GM23338 (cell line): ENCODE measurements at regions not wholly inside any gene's neighbourhood (a gene's known extent, or its start where the extent isn't known, plus 50 kb on each side); places are given as distances from the start of the nearest gene placed in this dataset.

Source experiments
- ATAC-seq: fragments of 200-7000 bp; cut with Tn5 transposase; 3 replicates; pipeline ENCODE4 v1.9.1; 2020
- DNase-seq: peaks from one replicate; pipeline ENCODE4 v3.0.0-alpha.2; 2015; ENCODE audit warnings: low spot score
- H2AFZ ChIP-seq: fragments of 200-600 bp; sonication (generic); 2 replicates; pipeline ENCODE4 v1.8.0; 2016; ENCODE audit warnings: antibody characterized with exemption, mild to moderate bottlenecking, moderate library complexity
- H3F3A ChIP-seq: fragments of 200-600 bp; sonication (generic); replicated peaks from 2 replicates; pipeline ENCODE4 v1.8.0; 2017; ENCODE audit warnings: antibody characterized with exemption, mixed run types, low read depth
- H3K27ac ChIP-seq: fragments of 200-600 bp; sonication (generic); 2 replicates; pipeline ENCODE4 v1.6.1; 2016; ENCODE audit warnings: low read depth
- H3K27me3 ChIP-seq: fragments of 200-600 bp; sonication (generic); 2 replicates; pipeline ENCODE4 v1.8.0; 2016; ENCODE audit warnings: mild to moderate bottlenecking, mixed run types, moderate library complexity; ENCODE audit not compliant: insufficient read depth
- H3K36me3 ChIP-seq: fragments of 200-600 bp; sonication (generic); 2 replicates; pipeline ENCODE4 v1.8.0; 2016; ENCODE audit warnings: mild to moderate bottlenecking; ENCODE audit not compliant: insufficient read depth
- H3K4me1 ChIP-seq: fragments of 200-600 bp; sonication (generic); 2 replicates; pipeline ENCODE4 v1.8.0; 2016; ENCODE audit warnings: mild to moderate bottlenecking, moderate library complexity; ENCODE audit not compliant: insufficient read depth
- H3K4me2 ChIP-seq: fragments of 200-600 bp; sonication (generic); 2 replicates; pipeline ENCODE4 v1.7.1; 2017; ENCODE audit warnings: mixed run types
- H3K4me3 ChIP-seq: fragments of 200-600 bp; sonication (generic); 2 replicates; pipeline ENCODE4 v1.6.1; 2016; ENCODE audit warnings: mixed run types
- H3K79me2 ChIP-seq: fragments of 200-600 bp; sonication (generic); replicated peaks from 2 replicates; pipeline ENCODE4 v1.8.0; 2017; ENCODE audit warnings: mild to moderate bottlenecking; ENCODE audit not compliant: insufficient read depth
- H3K9me2 ChIP-seq: fragments of 200-600 bp; sonication (generic); 2 replicates; pipeline ENCODE4 v1.8.0; 2017; ENCODE audit not compliant: insufficient read depth
- H4K20me1 ChIP-seq: fragments of 200-600 bp; sonication (generic); replicated peaks from 2 replicates; pipeline ENCODE4 v1.8.0; 2017; ENCODE audit warnings: mild to moderate bottlenecking; ENCODE audit not compliant: insufficient read depth
- H3K27ac Mint-ChIP-seq: 2 replicates; pipeline ENCODE4 v1.8.0; 2020; ENCODE audit warnings: inconsistent platforms, mild to moderate bottlenecking, moderate library complexity, mixed read lengths
- H3K27me3 Mint-ChIP-seq: 3 replicates; pipeline ENCODE4 v1.8.0; 2022; ENCODE audit warnings: low read depth, mild to moderate bottlenecking, moderate library complexity, mixed read lengths, inconsistent platforms; ENCODE audit not compliant: insufficient read depth, poor library complexity
- H3K36me3 Mint-ChIP-seq: 3 replicates; pipeline ENCODE4 v1.8.0; 2021; ENCODE audit warnings: low read depth, mild to moderate bottlenecking, inconsistent platforms, moderate library complexity, mixed read lengths
- H3K4me1 Mint-ChIP-seq: 3 replicates; pipeline ENCODE4 v1.8.0; 2020; ENCODE audit warnings: mild to moderate bottlenecking, inconsistent platforms, mixed read lengths
- H3K4me3 Mint-ChIP-seq: 3 replicates; pipeline ENCODE4 v1.8.0; 2021; ENCODE audit warnings: moderate library complexity, mild to moderate bottlenecking, inconsistent platforms, mixed read lengths
- H3K9me3 Mint-ChIP-seq: 3 replicates; pipeline ENCODE4 v1.8.0; 2020; ENCODE audit warnings: moderate library complexity, mild to moderate bottlenecking, inconsistent platforms, mixed read lengths
- POLR2AphosphoS5 ChIP-seq: IDR thresholded peaks from 2 replicates; pipeline ENCODE4 v1.6.1; 2016; ENCODE audit warnings: antibody characterized with exemption, low read depth
- STAT1 ChIP-seq: IDR thresholded peaks from one replicate; pipeline ENCODE4 v1.6.1; 2016; ENCODE audit warnings: antibody characterized with exemption; ENCODE audit not compliant: unreplicated experiment
- ZNF114 ChIP-seq: fragments of 250-450 bp; sonication (Bioruptor Pico); IDR thresholded peaks from 2 replicates; pipeline ENCODE4 v1.5.0; 2020; ENCODE audit warnings: mild to moderate bottlenecking, moderate library complexity
- ZNF331 ChIP-seq: fragments of 250-450 bp; sonication (Bioruptor Pico); IDR thresholded peaks from 2 replicates; pipeline ENCODE4 v1.5.0; 2020; ENCODE audit warnings: low read depth, mild to moderate bottlenecking, moderate library complexity
- TF ChIP-seq, protein P1 (sequence below): IDR thresholded peaks from one replicate; pipeline ENCODE4 v1.6.1; 2018; ENCODE audit warnings: antibody characterized with exemption; ENCODE audit not compliant: unreplicated experiment
- TF ChIP-seq, protein P2 (sequence below), 2 experiments: fragments of 200-600 bp in 1 of 2; sonication (generic) in 1 of 2; conservative IDR thresholded peaks; 2 replicates each; pipeline versions ENCODE4 v1.5.1 to v1.6.1; 2016 to 2017; ENCODE audit warnings: antibody characterized with exemption in 2 of 2, low read depth in 2 of 2, mild to moderate bottlenecking in 2 of 2, moderate library complexity in 1 of 2
- TF ChIP-seq, protein P3 (sequence below): IDR thresholded peaks from 2 replicates; pipeline ENCODE4 v1.6.1; 2016; ENCODE audit warnings: antibody characterized with exemption

DNA sequence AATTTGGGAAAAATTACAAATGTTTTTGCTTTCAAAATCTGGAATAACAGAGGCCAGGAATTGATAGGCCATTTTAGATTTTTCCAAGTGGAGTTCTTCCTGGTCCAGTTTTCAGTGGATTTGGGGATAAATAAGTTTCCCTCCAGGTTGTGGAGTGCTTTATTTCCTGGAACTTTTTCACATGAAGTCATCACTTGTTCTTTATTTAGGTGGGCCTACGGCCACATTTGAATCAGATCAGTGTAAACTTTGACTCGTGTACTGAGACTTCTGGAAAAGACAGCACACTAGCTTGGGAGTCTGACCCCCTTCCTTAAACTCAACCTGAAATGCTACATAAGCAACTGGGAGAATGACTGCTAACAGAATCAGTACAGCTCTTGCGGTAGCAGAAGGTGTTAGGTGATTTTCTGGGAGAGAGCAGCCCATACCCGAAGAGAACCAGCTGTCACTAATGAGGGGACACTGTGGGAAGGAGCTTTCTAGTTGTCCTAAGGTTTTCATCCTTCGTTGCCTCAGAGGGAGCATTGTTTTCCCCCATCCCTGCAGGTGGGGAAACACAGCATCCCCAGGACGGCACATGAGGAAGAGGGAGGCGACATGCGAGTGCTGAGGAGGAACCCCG is 235.2 kb upstream of the FAT1 start (continued):
- TF ChIP-seq, protein P1, sequence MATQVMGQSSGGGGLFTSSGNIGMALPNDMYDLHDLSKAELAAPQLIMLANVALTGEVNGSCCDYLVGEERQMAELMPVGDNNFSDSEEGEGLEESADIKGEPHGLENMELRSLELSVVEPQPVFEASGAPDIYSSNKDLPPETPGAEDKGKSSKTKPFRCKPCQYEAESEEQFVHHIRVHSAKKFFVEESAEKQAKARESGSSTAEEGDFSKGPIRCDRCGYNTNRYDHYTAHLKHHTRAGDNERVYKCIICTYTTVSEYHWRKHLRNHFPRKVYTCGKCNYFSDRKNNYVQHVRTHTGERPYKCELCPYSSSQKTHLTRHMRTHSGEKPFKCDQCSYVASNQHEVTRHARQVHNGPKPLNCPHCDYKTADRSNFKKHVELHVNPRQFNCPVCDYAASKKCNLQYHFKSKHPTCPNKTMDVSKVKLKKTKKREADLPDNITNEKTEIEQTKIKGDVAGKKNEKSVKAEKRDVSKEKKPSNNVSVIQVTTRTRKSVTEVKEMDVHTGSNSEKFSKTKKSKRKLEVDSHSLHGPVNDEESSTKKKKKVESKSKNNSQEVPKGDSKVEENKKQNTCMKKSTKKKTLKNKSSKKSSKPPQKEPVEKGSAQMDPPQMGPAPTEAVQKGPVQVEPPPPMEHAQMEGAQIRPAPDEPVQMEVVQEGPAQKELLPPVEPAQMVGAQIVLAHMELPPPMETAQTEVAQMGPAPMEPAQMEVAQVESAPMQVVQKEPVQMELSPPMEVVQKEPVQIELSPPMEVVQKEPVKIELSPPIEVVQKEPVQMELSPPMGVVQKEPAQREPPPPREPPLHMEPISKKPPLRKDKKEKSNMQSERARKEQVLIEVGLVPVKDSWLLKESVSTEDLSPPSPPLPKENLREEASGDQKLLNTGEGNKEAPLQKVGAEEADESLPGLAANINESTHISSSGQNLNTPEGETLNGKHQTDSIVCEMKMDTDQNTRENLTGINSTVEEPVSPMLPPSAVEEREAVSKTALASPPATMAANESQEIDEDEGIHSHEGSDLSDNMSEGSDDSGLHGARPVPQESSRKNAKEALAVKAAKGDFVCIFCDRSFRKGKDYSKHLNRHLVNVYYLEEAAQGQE: no peak
- no peak for TF ChIP-seq ZNF114 (CRISPR knock-in tag)
- TF ChIP-seq ZNF331 (CRISPR knock-in tag): no peak
- TF ChIP-seq POLR2AphosphoS5: no peak

DNA sequence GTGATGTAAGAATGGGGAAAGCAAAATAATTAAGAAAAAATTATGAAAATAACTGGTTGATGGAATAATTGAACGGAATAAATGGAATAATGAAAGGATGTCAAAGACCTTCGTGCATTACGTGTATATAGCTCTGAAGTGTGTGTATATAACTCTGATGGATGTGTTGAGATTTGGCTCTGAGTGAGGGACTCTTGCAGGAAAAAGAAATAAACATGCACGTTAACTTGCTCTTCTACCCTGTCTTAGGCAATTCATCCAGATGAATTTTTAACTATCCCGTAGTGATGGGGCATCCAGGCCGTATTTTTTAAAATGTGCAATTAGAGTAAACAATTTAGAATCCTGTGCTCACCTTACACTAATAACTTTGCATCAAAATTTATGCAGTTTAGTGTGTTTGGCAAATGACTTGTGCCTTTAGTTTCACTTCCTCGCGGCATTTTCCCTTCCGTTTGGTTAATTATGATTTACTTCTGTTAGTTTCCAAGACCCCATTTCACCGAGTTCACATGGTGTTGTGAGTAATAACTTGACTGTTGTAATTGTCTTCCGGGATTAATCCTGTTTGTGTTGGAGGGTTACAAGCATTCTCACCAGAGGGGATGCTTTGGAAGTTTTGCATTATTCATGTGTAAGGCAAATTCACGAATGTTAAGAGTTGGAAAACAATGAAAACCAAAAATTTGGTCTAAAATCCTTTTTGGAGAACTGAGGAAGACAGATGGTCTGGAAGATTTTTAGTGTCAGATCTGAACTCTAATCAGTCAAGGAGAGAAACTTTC is 256.5 kb upstream of the FAT1 start:
- Histone ChIP-seq H3K4me1 (0 out of 2 replicates have a peak, but pooled peaks cover 2% of the 10 kb centered on the region), H3K36me3 (no peaks in the 10 kb centered on the region), H3K27ac (no peak overlapping the region), H3K9me2 (no peaks in the 10 kb centered on the region), H4K20me1 (no peaks in the 10 kb centered on the region), H3K79me2 (no peaks in the 10 kb centered on the region), H3K27me3 (no peaks in the 10 kb centered on the region), H3K4me2 (no peak overlapping the region), H3F3A (no peaks in the 10 kb centered on the region), H3K4me3 (no peak overlapping the region), H2AFZ (no peak overlapping the region)
- ATAC-seq (no peak), DNase-seq (no peak)
- H3K4me1 Mint-ChIP-seq: peaks cover 16% of the 10 kb centered on the region
- no peaks in the 10 kb centered on the region for H3K9me3 Mint-ChIP-seq
- H3K36me3 Mint-ChIP-seq: no peaks in the 10 kb centered on the region
- no peaks in the 10 kb centered on the region for H3K27me3 Mint-ChIP-seq
- H3K4me3 Mint-ChIP-seq: no peak overlapping the region
- H3K27ac Mint-ChIP-seq: peak overlapping the region; percentile 43; the same call in 1 of the 2 replicates
- TF ChIP-seq ZNF114 (CRISPR knock-in tag) (no peak), STAT1 (no peak)
- TF ChIP-seq, protein P2, sequence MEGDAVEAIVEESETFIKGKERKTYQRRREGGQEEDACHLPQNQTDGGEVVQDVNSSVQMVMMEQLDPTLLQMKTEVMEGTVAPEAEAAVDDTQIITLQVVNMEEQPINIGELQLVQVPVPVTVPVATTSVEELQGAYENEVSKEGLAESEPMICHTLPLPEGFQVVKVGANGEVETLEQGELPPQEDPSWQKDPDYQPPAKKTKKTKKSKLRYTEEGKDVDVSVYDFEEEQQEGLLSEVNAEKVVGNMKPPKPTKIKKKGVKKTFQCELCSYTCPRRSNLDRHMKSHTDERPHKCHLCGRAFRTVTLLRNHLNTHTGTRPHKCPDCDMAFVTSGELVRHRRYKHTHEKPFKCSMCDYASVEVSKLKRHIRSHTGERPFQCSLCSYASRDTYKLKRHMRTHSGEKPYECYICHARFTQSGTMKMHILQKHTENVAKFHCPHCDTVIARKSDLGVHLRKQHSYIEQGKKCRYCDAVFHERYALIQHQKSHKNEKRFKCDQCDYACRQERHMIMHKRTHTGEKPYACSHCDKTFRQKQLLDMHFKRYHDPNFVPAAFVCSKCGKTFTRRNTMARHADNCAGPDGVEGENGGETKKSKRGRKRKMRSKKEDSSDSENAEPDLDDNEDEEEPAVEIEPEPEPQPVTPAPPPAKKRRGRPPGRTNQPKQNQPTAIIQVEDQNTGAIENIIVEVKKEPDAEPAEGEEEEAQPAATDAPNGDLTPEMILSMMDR (conservative IDR thresholded peaks at IDR 0.05; ENCODE audit: low read depth in 2 of 2): no peak
- TF ChIP-seq, protein P1: no peak
- TF ChIP-seq, protein P3, sequence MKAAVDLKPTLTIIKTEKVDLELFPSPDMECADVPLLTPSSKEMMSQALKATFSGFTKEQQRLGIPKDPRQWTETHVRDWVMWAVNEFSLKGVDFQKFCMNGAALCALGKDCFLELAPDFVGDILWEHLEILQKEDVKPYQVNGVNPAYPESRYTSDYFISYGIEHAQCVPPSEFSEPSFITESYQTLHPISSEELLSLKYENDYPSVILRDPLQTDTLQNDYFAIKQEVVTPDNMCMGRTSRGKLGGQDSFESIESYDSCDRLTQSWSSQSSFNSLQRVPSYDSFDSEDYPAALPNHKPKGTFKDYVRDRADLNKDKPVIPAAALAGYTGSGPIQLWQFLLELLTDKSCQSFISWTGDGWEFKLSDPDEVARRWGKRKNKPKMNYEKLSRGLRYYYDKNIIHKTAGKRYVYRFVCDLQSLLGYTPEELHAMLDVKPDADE: no peak
